ENCODE measurements at regions not wholly inside any gene's neighbourhood (a gene's known extent, or its start where the extent isn't known, plus 50 kb on each side); places are given as distances from the start of the nearest gene placed in this dataset.

DNA sequence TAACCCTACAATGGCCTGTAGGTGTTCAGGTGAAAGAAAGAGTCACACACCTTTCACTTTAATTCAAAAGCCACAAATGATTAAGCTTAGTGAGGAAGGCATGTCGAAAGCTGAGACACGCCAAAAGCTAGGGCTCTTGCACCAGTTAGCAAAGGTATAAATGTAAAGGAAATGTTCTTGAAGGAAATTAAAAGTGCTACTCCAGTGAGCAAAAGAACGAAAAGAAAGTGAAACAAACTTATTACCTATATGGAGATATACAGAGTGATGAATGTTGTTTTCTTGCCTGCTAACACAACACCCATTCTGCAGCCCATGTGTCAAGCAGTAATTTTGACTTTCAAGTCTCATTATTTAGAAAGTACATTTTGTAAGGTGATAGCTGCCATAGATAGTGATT lies 254.2 kb upstream of the SLC24A2 start:
- DNase-seq (ENCODE audit: low read depth): no peak
- H3K4me3 ChIP-seq (ENCODE audit: low read depth, low read length): no peak overlapping the region
- TF ChIP-seq MYC (IDR thresholded peaks at IDR 0.05; ENCODE audit: low read depth, low read length): no peak
- TF ChIP-seq, protein P1, sequence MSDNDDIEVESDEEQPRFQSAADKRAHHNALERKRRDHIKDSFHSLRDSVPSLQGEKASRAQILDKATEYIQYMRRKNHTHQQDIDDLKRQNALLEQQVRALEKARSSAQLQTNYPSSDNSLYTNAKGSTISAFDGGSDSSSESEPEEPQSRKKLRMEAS (IDR thresholded peaks at IDR 0.05; ENCODE audit: low read depth, low read length): no peak
- TF ChIP-seq, protein P2, sequence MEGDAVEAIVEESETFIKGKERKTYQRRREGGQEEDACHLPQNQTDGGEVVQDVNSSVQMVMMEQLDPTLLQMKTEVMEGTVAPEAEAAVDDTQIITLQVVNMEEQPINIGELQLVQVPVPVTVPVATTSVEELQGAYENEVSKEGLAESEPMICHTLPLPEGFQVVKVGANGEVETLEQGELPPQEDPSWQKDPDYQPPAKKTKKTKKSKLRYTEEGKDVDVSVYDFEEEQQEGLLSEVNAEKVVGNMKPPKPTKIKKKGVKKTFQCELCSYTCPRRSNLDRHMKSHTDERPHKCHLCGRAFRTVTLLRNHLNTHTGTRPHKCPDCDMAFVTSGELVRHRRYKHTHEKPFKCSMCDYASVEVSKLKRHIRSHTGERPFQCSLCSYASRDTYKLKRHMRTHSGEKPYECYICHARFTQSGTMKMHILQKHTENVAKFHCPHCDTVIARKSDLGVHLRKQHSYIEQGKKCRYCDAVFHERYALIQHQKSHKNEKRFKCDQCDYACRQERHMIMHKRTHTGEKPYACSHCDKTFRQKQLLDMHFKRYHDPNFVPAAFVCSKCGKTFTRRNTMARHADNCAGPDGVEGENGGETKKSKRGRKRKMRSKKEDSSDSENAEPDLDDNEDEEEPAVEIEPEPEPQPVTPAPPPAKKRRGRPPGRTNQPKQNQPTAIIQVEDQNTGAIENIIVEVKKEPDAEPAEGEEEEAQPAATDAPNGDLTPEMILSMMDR (IDR thresholded peaks at IDR 0.05; ENCODE audit: low read depth, low read length): no peak
- TF ChIP-seq POLR2A (IDR thresholded peaks at IDR 0.05; ENCODE audit: extremely low read depth, insufficient read length): no peak

DNA sequence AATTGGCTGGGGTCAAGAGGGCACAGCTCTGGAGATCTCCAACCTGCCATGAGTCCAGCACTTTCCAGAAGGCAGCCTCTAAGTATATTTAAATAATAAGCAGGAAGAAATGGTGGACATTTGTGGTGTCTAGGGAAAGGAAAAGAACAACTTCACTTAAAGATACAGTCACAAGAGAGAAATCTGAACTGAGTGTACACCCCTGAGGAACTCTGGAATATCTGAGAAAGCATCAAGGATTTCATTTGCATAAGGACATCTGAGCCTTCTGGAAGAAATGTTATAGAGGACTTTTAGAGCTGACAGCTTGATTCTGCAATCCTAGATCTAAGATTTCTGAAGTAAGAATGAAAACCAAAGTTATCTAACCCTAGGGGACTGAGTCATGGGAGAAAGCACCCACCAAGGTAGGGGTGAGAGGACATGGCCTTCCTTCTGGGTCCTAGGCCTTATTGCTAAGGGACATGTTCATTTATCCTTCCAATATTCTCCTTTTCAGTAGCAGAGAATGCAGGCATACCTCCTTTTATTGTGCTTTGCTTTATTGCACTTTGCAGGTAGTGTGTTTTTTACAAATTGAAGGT lies 253.4 kb upstream of the SLC24A2 start:
- no peak for TF ChIP-seq MYC (IDR thresholded peaks at IDR 0.05; ENCODE audit: low read depth, low read length)
- no peak for TF ChIP-seq POLR2A (IDR thresholded peaks at IDR 0.05; ENCODE audit: extremely low read depth, insufficient read length)
- TF ChIP-seq, protein P1 (IDR thresholded peaks at IDR 0.05; ENCODE audit: low read depth, low read length): no peak
- TF ChIP-seq, protein P2 (IDR thresholded peaks at IDR 0.05; ENCODE audit: low read depth, low read length): no peak

DNA sequence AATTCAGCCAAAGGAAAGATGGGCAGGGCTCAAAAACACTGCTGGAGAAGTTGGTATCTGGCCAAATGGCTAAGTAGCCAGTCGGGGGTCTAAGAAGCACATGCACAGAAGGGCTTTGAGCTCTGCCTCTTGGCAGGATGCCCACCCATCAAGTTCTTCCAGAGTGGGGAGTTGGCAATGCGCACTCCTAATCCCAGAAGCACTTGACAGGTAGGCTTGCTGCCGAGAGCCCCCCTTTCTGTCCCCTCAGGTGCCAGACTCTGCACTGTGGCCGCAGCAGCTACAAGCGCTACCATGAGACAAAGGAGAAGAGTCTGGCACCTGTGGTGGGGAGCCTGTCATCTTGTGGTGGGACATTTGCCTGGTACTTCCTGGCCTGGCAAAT lies 252.9 kb upstream of the SLC24A2 start:
- no peak overlapping the region for H3K4me3 ChIP-seq (ENCODE audit: low read depth, low read length)
- TF ChIP-seq, protein P1 (IDR thresholded peaks at IDR 0.05; ENCODE audit: low read depth, low read length): no peak
- TF ChIP-seq, protein P2 (IDR thresholded peaks at IDR 0.05; ENCODE audit: low read depth, low read length): no peak
- TF ChIP-seq POLR2A (IDR thresholded peaks at IDR 0.05; ENCODE audit: extremely low read depth, insufficient read length) (no peak), MYC (IDR thresholded peaks at IDR 0.05; ENCODE audit: low read depth, low read length) (no peak)
- no peak for DNase-seq (ENCODE audit: low read depth)

More for the DNA sequence above, 253.4 kb upstream of the SLC24A2 start:
- no peak for DNase-seq (ENCODE audit: low read depth)
- no peak overlapping the region for H3K4me3 ChIP-seq (ENCODE audit: low read depth, low read length)

DNA sequence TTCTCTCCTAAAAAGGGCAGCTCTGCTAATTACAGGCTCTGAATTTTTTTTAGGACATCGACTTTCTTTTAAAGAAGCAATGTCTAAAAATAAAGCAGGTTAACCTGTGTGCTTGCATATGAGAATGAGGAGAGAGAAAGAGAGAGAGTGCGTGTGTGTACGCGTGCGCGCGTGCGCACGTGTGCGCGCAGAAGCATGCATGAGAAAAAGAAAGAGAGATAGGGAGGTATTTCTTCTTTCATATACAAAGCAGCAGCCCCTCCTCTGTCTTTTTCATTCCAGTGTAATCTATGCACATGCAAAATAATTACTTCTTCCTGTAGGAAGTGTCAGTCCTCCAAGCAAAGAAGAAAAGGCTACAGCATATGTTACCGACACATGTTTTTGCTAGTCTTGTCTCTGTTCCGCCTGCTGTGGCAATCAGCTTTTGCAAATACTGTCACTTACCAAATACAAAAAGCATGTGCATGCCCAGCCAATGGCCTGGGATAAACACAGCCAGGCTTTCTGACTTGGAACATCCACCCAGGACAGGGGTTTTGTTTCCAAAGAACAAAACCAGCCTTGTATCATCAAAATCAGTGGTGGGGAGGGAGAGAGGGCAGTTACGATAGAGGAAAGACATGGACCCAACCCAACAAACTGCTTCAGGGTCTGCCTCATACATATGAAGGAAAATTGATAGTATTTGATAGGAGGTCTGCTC lies 252.3 kb upstream of the SLC24A2 start:
- TF ChIP-seq POLR2A (IDR thresholded peaks at IDR 0.05; ENCODE audit: extremely low read depth, insufficient read length) (no peak), MYC (IDR thresholded peaks at IDR 0.05; ENCODE audit: low read depth, low read length) (no peak)
- TF ChIP-seq, protein P2 (IDR thresholded peaks at IDR 0.05; ENCODE audit: low read depth, low read length): no peak
- TF ChIP-seq, protein P1 (IDR thresholded peaks at IDR 0.05; ENCODE audit: low read depth, low read length): no peak
- H3K4me3 ChIP-seq (ENCODE audit: low read depth, low read length): no peak overlapping the region
- DNase-seq (ENCODE audit: low read depth): no peak

DNA sequence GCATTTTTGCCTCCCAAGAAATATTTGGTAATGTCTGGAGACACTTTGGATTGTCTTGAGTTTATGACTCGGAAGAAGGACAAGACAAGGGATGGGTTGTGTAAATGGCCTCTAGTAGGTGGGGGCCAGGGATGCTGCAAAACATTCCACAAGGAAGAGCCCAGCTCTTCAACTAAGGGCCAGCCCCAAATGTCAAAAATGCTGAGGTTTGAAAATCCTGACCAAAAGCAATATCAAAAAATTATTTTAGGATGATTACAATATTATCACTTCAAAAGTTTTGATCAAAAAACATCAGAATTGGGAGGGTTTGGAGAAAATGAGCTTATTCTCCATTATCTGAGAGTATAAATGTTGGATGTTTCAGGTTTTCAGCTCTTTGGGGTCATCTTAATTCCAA lies 248.9 kb upstream of the SLC24A2 start:
- TF ChIP-seq, protein P2 (IDR thresholded peaks at IDR 0.05; ENCODE audit: low read depth, low read length): no peak
- TF ChIP-seq, protein P1 (IDR thresholded peaks at IDR 0.05; ENCODE audit: low read depth, low read length): no peak
- TF ChIP-seq MYC (IDR thresholded peaks at IDR 0.05; ENCODE audit: low read depth, low read length): no peak
- no peak for TF ChIP-seq POLR2A (IDR thresholded peaks at IDR 0.05; ENCODE audit: extremely low read depth, insufficient read length)
- no peak overlapping the region for H3K4me3 ChIP-seq (ENCODE audit: low read depth, low read length)
- no peak for DNase-seq (ENCODE audit: low read depth)
